CD14-positive monocyte (primary cell): ENCODE measurements at regions not wholly inside any gene's neighbourhood (a gene's known extent, or its start where the extent isn't known, plus 50 kb on each side); places are given as distances from the start of the nearest gene placed in this dataset.

Source experiments
- DNase-seq, 3 donors: peaks; one replicate each; pipeline ENCODE4 v3.0.0-alpha.2; 2011 to 2022
- H2AFZ ChIP-seq: 2 replicates; pipeline ENCODE4 v1.6.0; 2012; ENCODE audit warnings: mild to moderate bottlenecking, low read depth, low read length, inconsistent platforms; ENCODE audit not compliant: insufficient read depth, poor library complexity, severe bottlenecking
- H3K27ac ChIP-seq, 2 donors: 1 replicate in 1 of 2; 2 replicates in 1 of 2; pipeline ENCODE4 v1.5.1; 2012 to 2013; ENCODE audit warnings: low read length in 2 of 2, control low read depth in 1 of 2, inconsistent platforms in 1 of 2, low read depth in 1 of 2, mild to moderate bottlenecking in 1 of 2
- H3K27me3 ChIP-seq, 2 donors: one replicate each; pipeline versions ENCODE4 v1.6.0 to v1.6.1; 2011 to 2013; ENCODE audit warnings: low read length in 2 of 2; ENCODE audit not compliant: control insufficient read depth in 2 of 2, insufficient read depth in 2 of 2
- H3K36me3 ChIP-seq, 2 donors: replicated peaks in 1 of 2; 1 replicate in 1 of 2; 2 replicates in 1 of 2; pipeline versions ENCODE4 v1.5.1 to v1.6.1; 2012 to 2013; ENCODE audit warnings: low read length in 2 of 2, control low read depth in 1 of 2, inconsistent platforms in 1 of 2, mild to moderate bottlenecking in 1 of 2; ENCODE audit not compliant: insufficient read depth in 2 of 2, control insufficient read depth in 1 of 2
- H3K4me1 ChIP-seq, 2 donors: 1 replicate in 1 of 2; 2 replicates in 1 of 2; pipeline versions ENCODE4 v1.5.1 to v1.6.1; 2012 to 2013; ENCODE audit warnings: low read length in 2 of 2, control low read depth in 1 of 2, inconsistent platforms in 1 of 2, mild to moderate bottlenecking in 1 of 2, moderate library complexity in 1 of 2; ENCODE audit not compliant: insufficient read depth in 2 of 2, control insufficient read depth in 1 of 2
- H3K4me2 ChIP-seq: replicated peaks from 2 replicates; pipeline ENCODE3; 2012; ENCODE audit warnings: low read length, moderate library complexity, mild to moderate bottlenecking; ENCODE audit not compliant: poor library complexity, severe bottlenecking; ENCODE audit errors: extremely low read depth
- H3K4me3 ChIP-seq, 3 experiments: fragments of 200-600 bp in 1 of 3; sonication (generic) in 1 of 3; replicated peaks in 1 of 3; 1 replicate in 2 of 3; 2 replicates in 1 of 3; pipeline ENCODE4 v1.5.1; 2011 to 2013; ENCODE audit warnings: low read length in 3 of 3, mild to moderate bottlenecking in 3 of 3, control low read depth in 2 of 3, low read depth in 2 of 3, inconsistent platforms in 1 of 3, moderate library complexity in 1 of 3
- H3K79me2 ChIP-seq: 2 replicates; pipeline ENCODE4 v1.6.0; 2012; ENCODE audit warnings: mild to moderate bottlenecking, control low read depth, inconsistent platforms, low read length, moderate library complexity; ENCODE audit not compliant: insufficient read depth
- H3K9ac ChIP-seq: 2 replicates; pipeline ENCODE4 v1.6.0; 2017; ENCODE audit warnings: low read length, mild to moderate bottlenecking; ENCODE audit not compliant: insufficient read depth, poor library complexity, severe bottlenecking
- H3K9me3 ChIP-seq, 2 donors: replicated peaks in 1 of 2; 1 replicate in 1 of 2; 2 replicates in 1 of 2; pipeline versions ENCODE4 v1.5.1 to v1.6.1; 2012 to 2013; ENCODE audit warnings: low read length in 2 of 2, control low read depth in 1 of 2; ENCODE audit not compliant: control insufficient read depth in 1 of 2, insufficient read depth in 1 of 2
- H4K20me1 ChIP-seq: 2 replicates; pipeline ENCODE4 v1.6.0; 2012; ENCODE audit warnings: mild to moderate bottlenecking, low read length, control low read depth, moderate library complexity; ENCODE audit not compliant: insufficient read depth
- H3K27ac Mint-ChIP-seq, 7 donors: one replicate each; pipeline ENCODE4 v1.8.0; 2020; ENCODE audit warnings: mild to moderate bottlenecking in 7 of 7, mixed read lengths in 7 of 7, moderate library complexity in 6 of 7, inconsistent platforms in 2 of 7
- H3K27me3 Mint-ChIP-seq, 3 donors: one replicate each; pipeline ENCODE4 v1.8.0; 2021 to 2022; ENCODE audit warnings: low read depth in 3 of 3, mild to moderate bottlenecking in 3 of 3, mixed read lengths in 3 of 3, moderate library complexity in 3 of 3, inconsistent platforms in 1 of 3
- H3K36me3 Mint-ChIP-seq, 2 donors: one replicate each; pipeline ENCODE4 v1.8.0; 2020; ENCODE audit warnings: mixed read lengths in 2 of 2, inconsistent platforms in 1 of 2, mild to moderate bottlenecking in 1 of 2
- H3K4me1 Mint-ChIP-seq: one replicate; pipeline ENCODE4 v1.8.0; 2020; ENCODE audit warnings: mild to moderate bottlenecking, mixed read lengths
- H3K4me3 Mint-ChIP-seq, 2 donors: one replicate each; pipeline ENCODE4 v1.8.0; 2020; ENCODE audit warnings: mild to moderate bottlenecking in 2 of 2, mixed read lengths in 2 of 2, moderate library complexity in 1 of 2
- H3K9me3 Mint-ChIP-seq, 7 donors: one replicate each; pipeline ENCODE4 v1.8.0; 2020 to 2022; ENCODE audit warnings: mixed read lengths in 7 of 7, mild to moderate bottlenecking in 6 of 7, moderate library complexity in 6 of 7, inconsistent platforms in 2 of 7
- WGBS: methylation state at CpG from one replicate; pipeline ENCODE4 v1.1.5; 2013; ENCODE audit warnings: missing lambda C conversion rate; ENCODE audit not compliant: insufficient coverage; 5-methylcytosine and 5-hydroxymethylcytosine counted together
- intact Hi-C, 2 donors: fragments of 100-400 bp; cut with micrococcal nuclease; formaldehyde crosslinking; loops; one replicate each; pipeline versions ENCODE4 v1.15.0 to v1.15.1; 2023
- TF ChIP-seq, protein P1 (sequence below): fragments of 200-600 bp; IDR thresholded peaks from one replicate; pipeline ENCODE4 v1.8.0; 2022; ENCODE audit warnings: antibody characterized with exemption, mild to moderate bottlenecking

DNA sequence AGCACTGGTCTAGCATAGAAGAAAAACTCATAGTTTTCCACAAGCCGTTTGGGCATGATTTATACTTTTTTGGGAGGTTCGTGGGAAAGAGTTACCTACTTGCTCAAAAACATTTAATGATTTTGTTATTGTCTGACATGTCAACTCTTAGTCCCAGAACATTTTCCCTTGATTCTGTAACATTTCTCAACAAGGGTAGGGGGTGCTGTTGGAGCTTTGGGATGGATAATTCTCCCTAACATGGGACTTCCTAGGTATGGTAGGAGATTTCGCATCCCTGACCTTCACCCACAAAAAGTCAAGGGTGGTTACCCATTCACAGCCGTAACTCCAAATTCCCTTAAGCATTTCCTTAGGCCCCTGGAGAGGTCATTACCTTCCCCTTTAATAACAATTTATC, 378.0 kb downstream of the YTHDC2 start:
- Histone ChIP-seq H3K4me3 (no peak overlapping the region), H3K36me3 (no peaks in the 10 kb centered on the region), H3K79me2 (no peaks in the 10 kb centered on the region), H3K9ac (no peak overlapping the region), H3K9me3 (no peaks in the 10 kb centered on the region), H4K20me1 (no peaks in the 10 kb centered on the region), H3K4me2 (no peak overlapping the region), H2AFZ (no peak overlapping the region), H3K27me3 (no peaks in the 10 kb centered on the region), H3K27ac (no peak overlapping the region), H3K4me1 (no peaks in the 10 kb centered on the region)
- intact Hi-C loops, result no loop called here
- Mint-ChIP-seq H3K4me3 (no peak overlapping the region), H3K36me3 (no peaks in the 10 kb centered on the region), H3K27ac (no peak overlapping the region), H3K9me3 (peaks cover 0 to 3% (median 1%) of the 10 kb centered on the region in 7 donors), H3K27me3 (peaks cover 0 to 3% (median 0%) of the 10 kb centered on the region in 3 donors), H3K4me1 (no peaks in the 10 kb centered on the region)
- TF ChIP-seq, protein P1, sequence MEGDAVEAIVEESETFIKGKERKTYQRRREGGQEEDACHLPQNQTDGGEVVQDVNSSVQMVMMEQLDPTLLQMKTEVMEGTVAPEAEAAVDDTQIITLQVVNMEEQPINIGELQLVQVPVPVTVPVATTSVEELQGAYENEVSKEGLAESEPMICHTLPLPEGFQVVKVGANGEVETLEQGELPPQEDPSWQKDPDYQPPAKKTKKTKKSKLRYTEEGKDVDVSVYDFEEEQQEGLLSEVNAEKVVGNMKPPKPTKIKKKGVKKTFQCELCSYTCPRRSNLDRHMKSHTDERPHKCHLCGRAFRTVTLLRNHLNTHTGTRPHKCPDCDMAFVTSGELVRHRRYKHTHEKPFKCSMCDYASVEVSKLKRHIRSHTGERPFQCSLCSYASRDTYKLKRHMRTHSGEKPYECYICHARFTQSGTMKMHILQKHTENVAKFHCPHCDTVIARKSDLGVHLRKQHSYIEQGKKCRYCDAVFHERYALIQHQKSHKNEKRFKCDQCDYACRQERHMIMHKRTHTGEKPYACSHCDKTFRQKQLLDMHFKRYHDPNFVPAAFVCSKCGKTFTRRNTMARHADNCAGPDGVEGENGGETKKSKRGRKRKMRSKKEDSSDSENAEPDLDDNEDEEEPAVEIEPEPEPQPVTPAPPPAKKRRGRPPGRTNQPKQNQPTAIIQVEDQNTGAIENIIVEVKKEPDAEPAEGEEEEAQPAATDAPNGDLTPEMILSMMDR, result no peak
- 100% methylated on average over 1 of the region's 4 CpGs for WGBS
- DNase-seq, result no peak

DNA sequence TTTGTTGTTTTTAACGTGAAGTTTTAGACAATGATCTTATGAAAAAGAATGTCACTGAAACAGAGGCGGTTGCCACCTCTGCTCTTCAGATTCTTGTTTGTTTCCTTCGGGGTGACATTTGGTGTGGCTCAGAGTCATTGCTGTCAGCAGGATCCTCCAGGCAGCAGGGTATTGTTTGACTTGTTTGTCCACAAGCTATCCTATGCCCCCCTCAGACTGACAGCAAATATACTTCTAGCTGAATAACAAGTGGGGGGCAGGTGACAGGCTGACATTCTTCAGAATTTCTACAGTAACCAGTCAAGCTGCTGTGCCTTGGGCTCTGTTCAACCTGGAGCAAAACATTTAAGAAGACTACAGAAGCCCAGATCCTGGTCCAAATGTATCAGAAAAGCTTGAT, 383.3 kb downstream of the YTHDC2 start:
- Histone ChIP-seq H3K36me3 (no peaks in the 10 kb centered on the region), H3K9ac (no peak overlapping the region), H3K4me3 (no peak overlapping the region), H3K27me3 (no peaks in the 10 kb centered on the region), H3K4me2 (no peak overlapping the region), H2AFZ (no peak overlapping the region), H3K79me2 (no peaks in the 10 kb centered on the region), H3K27ac (no peak overlapping the region), H3K4me1 (no peaks in the 10 kb centered on the region), H3K9me3 (no peaks in the 10 kb centered on the region), H4K20me1 (no peaks in the 10 kb centered on the region)
- DNase-seq, result no peak
- WGBS, result 77% methylated on average over 3 of the region's 3 CpGs
- H3K4me1 Mint-ChIP-seq, result no peaks in the 10 kb centered on the region
- H3K36me3 Mint-ChIP-seq, result no peaks in the 10 kb centered on the region
- no peaks in the 10 kb centered on the region for H3K27me3 Mint-ChIP-seq
- intact Hi-C loops, result no loop called here
- H3K4me3 Mint-ChIP-seq, result no peak overlapping the region
- TF ChIP-seq, protein P1, result no peak
- no peak overlapping the region for H3K27ac Mint-ChIP-seq
- peaks cover 0 to 2% (median 0%) of the 10 kb centered on the region in 7 donors for H3K9me3 Mint-ChIP-seq
